Gastrocnemius medialis (tissue), 4 donors: ENCODE measurements at regions not wholly inside any gene's neighbourhood (a gene's known extent, or its start where the extent isn't known, plus 50 kb on each side); places are given as distances from the start of the nearest gene placed in this dataset.

Experiments used
- ATAC-seq, 2 donors: fragments of 150-250 bp; one replicate each; pipeline ENCODE4 v1.9.1; 2016
- DNase-seq, 2 donors: peaks; one replicate each; pipeline ENCODE4 v3.0.0-alpha.2; 2019
- H3K27ac ChIP-seq, 4 donors: fragments of 200-600 bp; sonication (generic); 1 replicate in 1 of 4; 2 replicates in 3 of 4; pipeline ENCODE4 v1.5.1; 2016 to 2018; ENCODE audit warnings: mild to moderate bottlenecking in 2 of 4, moderate library complexity in 1 of 4
- H3K27me3 ChIP-seq, 3 donors: fragments of 200-600 bp; sonication (generic) in 2 of 3; 1 replicate in 1 of 3; 2 replicates in 2 of 3; pipeline versions ENCODE4 v1.5.1 to v1.6.0; 2016 to 2019; ENCODE audit warnings: mild to moderate bottlenecking in 1 of 3, moderate library complexity in 1 of 3
- H3K36me3 ChIP-seq, 2 donors: fragments of 200-600 bp; sonication (generic) in 1 of 2; one replicate each; pipeline ENCODE4 v1.5.1; 2017 to 2018
- H3K4me1 ChIP-seq, 2 donors: fragments of 200-600 bp; sonication (generic) in 1 of 2; one replicate each; pipeline ENCODE4 v1.5.1; 2016 to 2017; ENCODE audit warnings: mild to moderate bottlenecking in 2 of 2
- H3K4me3 ChIP-seq, 4 donors: fragments of 200-600 bp; sonication (generic) in 3 of 4; 1 replicate in 1 of 4; 2 replicates in 3 of 4; pipeline ENCODE4 v1.5.1; 2016 to 2019; ENCODE audit warnings: mild to moderate bottlenecking in 2 of 4
- H3K9me3 ChIP-seq, 3 donors: fragments of 200-600 bp; sonication (generic) in 2 of 3; 1 replicate in 1 of 3; 2 replicates in 2 of 3; pipeline ENCODE4 v1.5.1; 2016 to 2019
- CTCF ChIP-seq, 5 experiments: fragments of 450-650 bp in 3 of 5; fragments of 200-600 bp in 2 of 5; sonication (generic) in 2 of 5; IDR thresholded peaks in 4 of 5; conservative IDR thresholded peaks in 1 of 5; 1 replicate in 4 of 5; 2 replicates in 1 of 5; pipeline ENCODE4 v1.5.1; 2016 to 2019; ENCODE audit warnings: antibody characterized with exemption in 5 of 5, mild to moderate bottlenecking in 3 of 5, moderate library complexity in 3 of 5
- POLR2A ChIP-seq, 2 donors: fragments of 450-650 bp; IDR thresholded peaks; one replicate each; pipeline ENCODE4 v1.6.1; 2017; ENCODE audit warnings: antibody characterized with exemption in 2 of 2, mild to moderate bottlenecking in 2 of 2, moderate library complexity in 2 of 2
- in situ Hi-C, 4 donors: fragments of 200-750 bp; cut with MboI; loops; one replicate each; pipeline versions ENCODE4 v1.15.0 to v1.8.0; 2017; ENCODE audit warnings: low sequenced_read_pairs in 4 of 4
- intact Hi-C: fragments of 100-400 bp; cut with DNase I; formaldehyde crosslinking; loops from one replicate; pipeline ENCODE4 v1.15.1; 2023; ENCODE audit warnings: low total_unique reads

GRCh38 chr6:48840896-48841295, 622.2 kb downstream of the MMUT start:
- ATAC-seq: no peak
- Histone ChIP-seq H3K9me3 (peaks cover 0 to 6% (median 0%) of the 10 kb centered on the region in 3 donors), H3K27ac (no peak overlapping the region), H3K4me3 (no peak overlapping the region), H3K4me1 (no peaks in the 10 kb centered on the region), H3K36me3 (no peaks in the 10 kb centered on the region), H3K27me3 (no peaks in the 10 kb centered on the region)
- in situ Hi-C loops: no loop called here
- intact Hi-C loops: no loop called here
- DNase-seq: no peak
- TF ChIP-seq CTCF (IDR thresholded peaks at IDR 0.05 in 4 of 5, conservative IDR thresholded peaks at IDR 0.05 in 1 of 5): no peak
- TF ChIP-seq POLR2A (IDR thresholded peaks at IDR 0.05): no peak

GRCh38 chr6:48839206-48839605, 623.8 kb downstream of the MMUT start:
- no peak overlapping the region for H3K27ac ChIP-seq
- DNase-seq (no peak), ATAC-seq (no peak)
- peaks cover 0 to 6% (median 0%) of the 10 kb centered on the region in 3 donors for H3K9me3 ChIP-seq
- no peak for TF ChIP-seq CTCF (IDR thresholded peaks at IDR 0.05 in 4 of 5, conservative IDR thresholded peaks at IDR 0.05 in 1 of 5)
- TF ChIP-seq POLR2A (IDR thresholded peaks at IDR 0.05): no peak
- in situ Hi-C loops (no loop called here), intact Hi-C loops (no loop called here)
- H3K4me1 ChIP-seq: no peaks in the 10 kb centered on the region
- no peak overlapping the region for H3K4me3 ChIP-seq
- no peaks in the 10 kb centered on the region for H3K36me3 ChIP-seq
- no peaks in the 10 kb centered on the region for H3K27me3 ChIP-seq

- ATAC-seq: no peak
- intact Hi-C loops: no loop called here
- in situ Hi-C loops: no loop called here
- DNase-seq: no peak
- Histone ChIP-seq H3K36me3 (no peaks in the 10 kb centered on the region), H3K9me3 (peaks cover 0 to 6% (median 0%) of the 10 kb centered on the region in 3 donors), H3K27ac (no peak overlapping the region), H3K4me1 (no peaks in the 10 kb centered on the region), H3K27me3 (no peaks in the 10 kb centered on the region), H3K4me3 (no peak overlapping the region)
- no peak for TF ChIP-seq CTCF (IDR thresholded peaks at IDR 0.05 in 4 of 5, conservative IDR thresholded peaks at IDR 0.05 in 1 of 5)
- TF ChIP-seq POLR2A (IDR thresholded peaks at IDR 0.05): no peak
Observed at GRCh38 chr6:48837744-48838143, 625.3 kb downstream of the MMUT start.

- Histone ChIP-seq H3K9me3 (no peaks in the 10 kb centered on the region), H3K27me3 (no peaks in the 10 kb centered on the region), H3K36me3 (no peaks in the 10 kb centered on the region), H3K4me1 (no peaks in the 10 kb centered on the region), H3K4me3 (no peak overlapping the region), H3K27ac (no peak overlapping the region)
- in situ Hi-C loops: no loop called here
- intact Hi-C loops: no loop called here
- DNase-seq (no peak), ATAC-seq (no peak)
- TF ChIP-seq POLR2A (IDR thresholded peaks at IDR 0.05) (no peak), CTCF (IDR thresholded peaks at IDR 0.05 in 4 of 5, conservative IDR thresholded peaks at IDR 0.05 in 1 of 5) (no peak)
Observed at GRCh38 chr6:48835421-48835958, 627.6 kb downstream of the MMUT start.

GRCh38 chr6:48834706-48835105, 628.3 kb downstream of the MMUT start:
- H3K36me3 ChIP-seq: no peaks in the 10 kb centered on the region
- no peaks in the 10 kb centered on the region for H3K27me3 ChIP-seq
- in situ Hi-C loops (no loop called here), intact Hi-C loops (no loop called here)
- no peak for ATAC-seq
- TF ChIP-seq CTCF (IDR thresholded peaks at IDR 0.05 in 4 of 5, conservative IDR thresholded peaks at IDR 0.05 in 1 of 5) (no peak), POLR2A (IDR thresholded peaks at IDR 0.05) (no peak)
- no peak overlapping the region for H3K4me3 ChIP-seq
- H3K4me1 ChIP-seq: no peaks in the 10 kb centered on the region
- no peak overlapping the region for H3K27ac ChIP-seq
- no peaks in the 10 kb centered on the region for H3K9me3 ChIP-seq
- no peak for DNase-seq
